HepG2 (cell line): ENCODE measurements at regions not wholly inside any gene's neighbourhood (a gene's known extent, or its start where the extent isn't known, plus 50 kb on each side); places are given as distances from the start of the nearest gene placed in this dataset.

ENCODE experiments used
- DNMT3B ChIP-seq: conservative IDR thresholded peaks from 2 replicates; pipeline ENCODE4 v1.6.1; 2016; ENCODE audit warnings: missing biosample characterization, control low read depth
- EEA1 ChIP-seq: sonication (generic); formaldehyde crosslinking; IDR thresholded peaks from 2 replicates; pipeline ENCODE4 v1.5.1; 2020; ENCODE audit warnings: mild to moderate bottlenecking, missing genetic modification reagents, borderline replicate concordance
- ESRRA ChIP-seq: sonication (generic); formaldehyde crosslinking; IDR thresholded peaks from 2 replicates; pipeline ENCODE4 v1.5.1; 2020; ENCODE audit warnings: mild to moderate bottlenecking, low read depth, missing genetic modification reagents
- HNRNPK ChIP-seq: fragments of 200-400 bp; formaldehyde crosslinking; IDR thresholded peaks from 2 replicates; pipeline ENCODE4 v1.6.1; 2018; ENCODE audit warnings: low read length, low read depth, moderate library complexity, mild to moderate bottlenecking; ENCODE audit not compliant: poor library complexity, severe bottlenecking
- MAF1 ChIP-seq: sonication (generic); formaldehyde crosslinking; IDR thresholded peaks from 2 replicates; pipeline ENCODE4 v1.5.0; 2020; ENCODE audit warnings: missing genetic modification reagents, borderline replicate concordance
- RXRB ChIP-seq: IDR thresholded peaks from 2 replicates; pipeline ENCODE4 v1.6.1; 2016; ENCODE audit warnings: borderline replicate concordance, missing genetic modification reagents, missing compliant biosample characterization
- SOX5 ChIP-seq: IDR thresholded peaks from 2 replicates; pipeline ENCODE4 v1.6.1; 2016; ENCODE audit warnings: borderline replicate concordance
- THAP11 ChIP-seq: IDR thresholded peaks from 2 replicates; pipeline ENCODE4 v1.6.1; 2016; ENCODE audit warnings: missing biosample characterization, missing genetic modification reagents
- ZFY ChIP-seq: sonication (generic); formaldehyde crosslinking; IDR thresholded peaks from 2 replicates; pipeline ENCODE4 v1.4.0; 2020; ENCODE audit warnings: missing genetic modification reagents
- ZKSCAN1 ChIP-seq: fragments of 150-350 bp; IDR thresholded peaks from 2 replicates; pipeline ENCODE4 v1.6.1; 2014; ENCODE audit warnings: low read length
- ZNF550 ChIP-seq: sonication (generic); formaldehyde crosslinking; IDR thresholded peaks from 2 replicates; pipeline ENCODE4 v1.4.0; 2020; ENCODE audit warnings: mild to moderate bottlenecking, missing genetic modification reagents, borderline replicate concordance
- ZNF777 ChIP-seq: sonication (generic); formaldehyde crosslinking; IDR thresholded peaks from 2 replicates; pipeline ENCODE4 v1.4.0; 2020; ENCODE audit warnings: missing genetic modification reagents
- ZSCAN22 ChIP-seq: sonication (generic); formaldehyde crosslinking; IDR thresholded peaks from 2 replicates; pipeline ENCODE4 v1.4.0; 2020; ENCODE audit warnings: mild to moderate bottlenecking, missing genetic modification reagents
- TF ChIP-seq, protein P1 (sequence below): sonication (generic); formaldehyde crosslinking; IDR thresholded peaks from 2 replicates; pipeline ENCODE4 v1.5.1; 2020; ENCODE audit warnings: mild to moderate bottlenecking, missing genetic modification reagents, borderline replicate concordance
- TF ChIP-seq, protein P2 (sequence below): sonication (generic); formaldehyde crosslinking; IDR thresholded peaks from 2 replicates; pipeline ENCODE4 v1.9.0; 2022; ENCODE audit warnings: low read depth, missing genetic modification reagents
- TF ChIP-seq, protein P3 (sequence below): sonication (generic); formaldehyde crosslinking; IDR thresholded peaks from 2 replicates; pipeline ENCODE4 v1.5.1; 2020; ENCODE audit warnings: mild to moderate bottlenecking, moderate library complexity, missing genetic modification reagents
- TF ChIP-seq, protein P4 (sequence below): sonication (generic); formaldehyde crosslinking; conservative IDR thresholded peaks from 2 replicates; pipeline ENCODE4 v1.8.0; 2022; ENCODE audit warnings: missing genetic modification reagents

DNA sequence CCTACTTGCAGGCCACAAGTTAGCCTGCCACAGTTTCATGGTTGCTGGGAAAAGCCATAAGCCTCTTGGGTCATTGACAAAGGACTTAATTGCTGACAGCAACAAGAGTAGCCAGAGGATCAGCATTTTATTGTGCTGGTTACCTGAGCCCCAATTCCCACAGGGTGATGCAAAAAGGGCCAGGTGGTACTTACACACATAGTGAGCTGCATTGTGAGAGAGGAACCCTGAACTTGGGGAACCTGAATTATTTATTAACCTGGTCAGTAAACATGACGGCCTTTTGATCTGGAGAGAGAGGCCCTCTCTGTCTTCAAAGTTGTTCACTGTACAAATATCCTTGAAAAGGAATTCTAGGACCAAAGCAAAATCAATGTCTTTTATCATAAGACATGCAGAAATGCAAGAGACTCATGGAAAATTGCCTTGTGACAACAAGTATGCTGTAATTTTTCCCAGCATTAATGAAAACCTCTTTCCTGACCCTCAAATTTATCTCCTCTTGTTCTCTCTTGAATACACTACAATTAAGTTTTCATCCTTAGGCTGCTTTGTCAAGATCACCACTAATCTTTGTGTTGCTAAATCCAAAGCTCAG lies 102.9 kb upstream of the PHYHIPL start (continued):
- TF ChIP-seq, protein P1, sequence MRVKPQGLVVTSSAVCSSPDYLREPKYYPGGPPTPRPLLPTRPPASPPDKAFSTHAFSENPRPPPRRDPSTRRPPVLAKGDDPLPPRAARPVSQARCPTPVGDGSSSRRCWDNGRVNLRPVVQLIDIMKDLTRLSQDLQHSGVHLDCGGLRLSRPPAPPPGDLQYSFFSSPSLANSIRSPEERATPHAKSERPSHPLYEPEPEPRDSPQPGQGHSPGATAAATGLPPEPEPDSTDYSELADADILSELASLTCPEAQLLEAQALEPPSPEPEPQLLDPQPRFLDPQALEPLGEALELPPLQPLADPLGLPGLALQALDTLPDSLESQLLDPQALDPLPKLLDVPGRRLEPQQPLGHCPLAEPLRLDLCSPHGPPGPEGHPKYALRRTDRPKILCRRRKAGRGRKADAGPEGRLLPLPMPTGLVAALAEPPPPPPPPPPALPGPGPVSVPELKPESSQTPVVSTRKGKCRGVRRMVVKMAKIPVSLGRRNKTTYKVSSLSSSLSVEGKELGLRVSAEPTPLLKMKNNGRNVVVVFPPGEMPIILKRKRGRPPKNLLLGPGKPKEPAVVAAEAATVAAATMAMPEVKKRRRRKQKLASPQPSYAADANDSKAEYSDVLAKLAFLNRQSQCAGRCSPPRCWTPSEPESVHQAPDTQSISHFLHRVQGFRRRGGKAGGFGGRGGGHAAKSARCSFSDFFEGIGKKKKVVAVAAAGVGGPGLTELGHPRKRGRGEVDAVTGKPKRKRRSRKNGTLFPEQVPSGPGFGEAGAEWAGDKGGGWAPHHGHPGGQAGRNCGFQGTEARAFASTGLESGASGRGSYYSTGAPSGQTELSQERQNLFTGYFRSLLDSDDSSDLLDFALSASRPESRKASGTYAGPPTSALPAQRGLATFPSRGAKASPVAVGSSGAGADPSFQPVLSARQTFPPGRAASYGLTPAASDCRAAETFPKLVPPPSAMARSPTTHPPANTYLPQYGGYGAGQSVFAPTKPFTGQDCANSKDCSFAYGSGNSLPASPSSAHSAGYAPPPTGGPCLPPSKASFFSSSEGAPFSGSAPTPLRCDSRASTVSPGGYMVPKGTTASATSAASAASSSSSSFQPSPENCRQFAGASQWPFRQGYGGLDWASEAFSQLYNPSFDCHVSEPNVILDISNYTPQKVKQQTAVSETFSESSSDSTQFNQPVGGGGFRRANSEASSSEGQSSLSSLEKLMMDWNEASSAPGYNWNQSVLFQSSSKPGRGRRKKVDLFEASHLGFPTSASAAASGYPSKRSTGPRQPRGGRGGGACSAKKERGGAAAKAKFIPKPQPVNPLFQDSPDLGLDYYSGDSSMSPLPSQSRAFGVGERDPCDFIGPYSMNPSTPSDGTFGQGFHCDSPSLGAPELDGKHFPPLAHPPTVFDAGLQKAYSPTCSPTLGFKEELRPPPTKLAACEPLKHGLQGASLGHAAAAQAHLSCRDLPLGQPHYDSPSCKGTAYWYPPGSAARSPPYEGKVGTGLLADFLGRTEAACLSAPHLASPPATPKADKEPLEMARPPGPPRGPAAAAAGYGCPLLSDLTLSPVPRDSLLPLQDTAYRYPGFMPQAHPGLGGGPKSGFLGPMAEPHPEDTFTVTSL (CRISPR knock-in tag), result peak; percentile 100
- TF ChIP-seq ZSCAN22 (CRISPR knock-in tag) (peak; percentile 58; the same call in 1 of the 2 replicates), RXRB (CRISPR knock-in tag) (peak; percentile 96), ZNF550 (CRISPR knock-in tag) (no peak), MAF1 (CRISPR knock-in tag) (peak; percentile 55; the same call in 1 of the 2 replicates), ZNF777 (0 out of 2 replicates have a peak, but pooled peaks have one; percentile 15), HNRNPK (no peak), EEA1 (CRISPR knock-in tag) (no peak), SOX5 (CRISPR knock-in tag) (peak; percentile 96), ZFY (CRISPR knock-in tag) (0 out of 2 replicates have a peak, but pooled peaks have one; percentile 15), DNMT3B (CRISPR knock-in tag) (no peak), ZKSCAN1 (no peak), ESRRA (peak; percentile 72), THAP11 (CRISPR knock-in tag) (peak; percentile 76)
- TF ChIP-seq, protein P2, sequence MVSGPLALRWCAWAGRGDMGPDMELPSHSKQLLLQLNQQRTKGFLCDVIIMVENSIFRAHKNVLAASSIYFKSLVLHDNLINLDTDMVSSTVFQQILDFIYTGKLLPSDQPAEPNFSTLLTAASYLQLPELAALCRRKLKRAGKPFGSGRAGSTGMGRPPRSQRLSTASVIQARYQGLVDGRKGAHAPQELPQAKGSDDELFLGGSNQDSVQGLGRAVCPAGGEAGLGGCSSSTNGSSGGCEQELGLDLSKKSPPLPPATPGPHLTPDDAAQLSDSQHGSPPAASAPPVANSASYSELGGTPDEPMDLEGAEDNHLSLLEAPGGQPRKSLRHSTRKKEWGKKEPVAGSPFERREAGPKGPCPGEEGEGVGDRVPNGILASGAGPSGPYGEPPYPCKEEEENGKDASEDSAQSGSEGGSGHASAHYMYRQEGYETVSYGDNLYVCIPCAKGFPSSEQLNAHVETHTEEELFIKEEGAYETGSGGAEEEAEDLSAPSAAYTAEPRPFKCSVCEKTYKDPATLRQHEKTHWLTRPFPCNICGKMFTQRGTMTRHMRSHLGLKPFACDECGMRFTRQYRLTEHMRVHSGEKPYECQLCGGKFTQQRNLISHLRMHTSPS (CRISPR knock-in tag), result no peak
- TF ChIP-seq, protein P3, sequence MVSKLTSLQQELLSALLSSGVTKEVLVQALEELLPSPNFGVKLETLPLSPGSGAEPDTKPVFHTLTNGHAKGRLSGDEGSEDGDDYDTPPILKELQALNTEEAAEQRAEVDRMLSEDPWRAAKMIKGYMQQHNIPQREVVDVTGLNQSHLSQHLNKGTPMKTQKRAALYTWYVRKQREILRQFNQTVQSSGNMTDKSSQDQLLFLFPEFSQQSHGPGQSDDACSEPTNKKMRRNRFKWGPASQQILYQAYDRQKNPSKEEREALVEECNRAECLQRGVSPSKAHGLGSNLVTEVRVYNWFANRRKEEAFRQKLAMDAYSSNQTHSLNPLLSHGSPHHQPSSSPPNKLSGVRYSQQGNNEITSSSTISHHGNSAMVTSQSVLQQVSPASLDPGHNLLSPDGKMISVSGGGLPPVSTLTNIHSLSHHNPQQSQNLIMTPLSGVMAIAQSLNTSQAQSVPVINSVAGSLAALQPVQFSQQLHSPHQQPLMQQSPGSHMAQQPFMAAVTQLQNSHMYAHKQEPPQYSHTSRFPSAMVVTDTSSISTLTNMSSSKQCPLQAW (CRISPR knock-in tag), result peak; percentile 100
- TF ChIP-seq, protein P4, sequence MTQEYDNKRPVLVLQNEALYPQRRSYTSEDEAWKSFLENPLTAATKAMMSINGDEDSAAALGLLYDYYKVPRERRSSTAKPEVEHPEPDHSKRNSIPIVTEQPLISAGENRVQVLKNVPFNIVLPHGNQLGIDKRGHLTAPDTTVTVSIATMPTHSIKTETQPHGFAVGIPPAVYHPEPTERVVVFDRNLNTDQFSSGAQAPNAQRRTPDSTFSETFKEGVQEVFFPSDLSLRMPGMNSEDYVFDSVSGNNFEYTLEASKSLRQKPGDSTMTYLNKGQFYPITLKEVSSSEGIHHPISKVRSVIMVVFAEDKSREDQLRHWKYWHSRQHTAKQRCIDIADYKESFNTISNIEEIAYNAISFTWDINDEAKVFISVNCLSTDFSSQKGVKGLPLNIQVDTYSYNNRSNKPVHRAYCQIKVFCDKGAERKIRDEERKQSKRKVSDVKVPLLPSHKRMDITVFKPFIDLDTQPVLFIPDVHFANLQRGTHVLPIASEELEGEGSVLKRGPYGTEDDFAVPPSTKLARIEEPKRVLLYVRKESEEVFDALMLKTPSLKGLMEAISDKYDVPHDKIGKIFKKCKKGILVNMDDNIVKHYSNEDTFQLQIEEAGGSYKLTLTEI, result no peak
